OCI-LY1 (cell line): ENCODE measurements at regions not wholly inside any gene's neighbourhood (a gene's known extent, or its start where the extent isn't known, plus 50 kb on each side); places are given as distances from the start of the nearest gene placed in this dataset.

Source experiments
- CTCF ChIP-seq: fragments of 200-600 bp; sonication (generic), shearing (Covaris generic); IDR thresholded peaks from 2 replicates; pipeline ENCODE4 v1.5.1; 2017; ENCODE audit warnings: mild to moderate bottlenecking, antibody characterized with exemption, low read length, moderate library complexity, mixed read lengths
- EZH2 ChIP-seq: fragments of 200-600 bp; sonication (generic), shearing (Covaris generic); IDR thresholded peaks from 2 replicates; pipeline ENCODE4 v1.8.0; 2017; ENCODE audit warnings: borderline replicate concordance, mixed run types, mild to moderate bottlenecking, antibody characterized with exemption, low read length, moderate library complexity, mixed read lengths

DNA sequence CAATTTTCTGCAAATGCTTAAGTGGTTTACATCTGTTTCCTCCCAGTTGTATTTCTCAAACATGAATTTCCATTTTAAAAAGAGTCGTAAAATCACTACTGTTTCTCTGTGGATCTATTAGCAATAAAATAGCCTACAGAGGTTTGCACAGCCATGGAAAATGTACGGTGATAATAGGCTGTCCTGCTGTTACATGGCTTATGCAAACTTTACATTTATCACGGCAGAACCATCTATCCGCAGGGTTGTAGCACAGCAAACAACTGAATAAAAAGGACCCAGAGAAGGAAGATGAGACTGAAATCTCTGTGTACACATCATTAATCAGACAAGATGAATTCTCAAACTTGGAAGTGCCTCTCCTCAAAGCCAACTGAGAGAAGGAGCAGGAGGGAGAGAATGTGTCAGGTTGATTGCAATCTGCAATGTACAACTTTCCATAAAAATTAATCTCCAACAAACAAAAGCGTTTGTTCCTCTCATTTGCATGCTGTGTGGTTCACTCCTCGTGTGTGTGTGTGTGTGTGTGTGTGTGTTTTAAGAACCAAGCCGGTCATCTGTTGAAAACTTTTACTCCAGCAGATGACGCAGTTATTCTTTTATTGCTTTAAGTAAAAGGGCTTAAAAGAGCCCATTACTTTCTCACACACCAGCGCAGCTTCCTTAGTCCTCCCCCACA is 279.3 kb downstream of the SKAP2 start:
- TF ChIP-seq CTCF (no peak), EZH2 (no peak)
